Vagina (tissue), 2 donors: ENCODE measurements at regions not wholly inside any gene's neighbourhood (a gene's known extent, or its start where the extent isn't known, plus 50 kb on each side); places are given as distances from the start of the nearest gene placed in this dataset.

Experiments
- CTCF ChIP-seq, 3 experiments: fragments of 450-650 bp in 2 of 3; fragments of 200-600 bp in 1 of 3; sonication (generic) in 1 of 3; IDR thresholded peaks; one replicate each; pipeline ENCODE4 v1.5.1; 2017 to 2019; ENCODE audit warnings: antibody characterized with exemption in 3 of 3, mild to moderate bottlenecking in 2 of 3, moderate library complexity in 2 of 3
- POLR2A ChIP-seq, 2 donors: fragments of 450-650 bp; IDR thresholded peaks; one replicate each; pipeline ENCODE4 v1.6.1; 2017; ENCODE audit warnings: antibody characterized with exemption in 2 of 2, mild to moderate bottlenecking in 2 of 2, moderate library complexity in 2 of 2
- POLR2AphosphoS5 ChIP-seq, 2 donors: sonication (generic); formaldehyde crosslinking; IDR thresholded peaks; one replicate each; pipeline ENCODE4 v1.9.0; 2017; ENCODE audit warnings: antibody characterized with exemption in 2 of 2, mild to moderate bottlenecking in 2 of 2, low read depth in 1 of 2; ENCODE audit not compliant: insufficient read depth in 1 of 2

- TF ChIP-seq CTCF (IDR thresholded peaks at IDR 0.05) (no peak), POLR2A (IDR thresholded peaks at IDR 0.05) (no peak), POLR2AphosphoS5 (IDR thresholded peaks at IDR 0.05; ENCODE audit: insufficient read depth in 1 of 2, low read depth in 1 of 2) (no peak)
Measured at GRCh38 chr1:95383111-95383510, 149.1 kb downstream of the RWDD3 start.
